Neural cell (in vitro differentiated cells): ENCODE measurements at regions not wholly inside any gene's neighbourhood (a gene's known extent, or its start where the extent isn't known, plus 50 kb on each side); places are given as distances from the start of the nearest gene placed in this dataset.

Experiments
- H2AFZ ChIP-seq: fragments of 200-600, 300-800 bp; sonication (generic), shearing (Covaris generic); 2 replicates; pipeline ENCODE4 v1.6.0; 2014; ENCODE audit warnings: low read depth, mild to moderate bottlenecking, antibody characterized with exemption, low read length, moderate library complexity
- H3F3A ChIP-seq: fragments of 200-600 bp; shearing (Covaris generic); 2 replicates; pipeline ENCODE4 v1.6.1; 2016; ENCODE audit warnings: mild to moderate bottlenecking, moderate library complexity, mixed read lengths, antibody characterized with exemption, low read length; ENCODE audit not compliant: insufficient read depth, poor library complexity, severe bottlenecking
- H3K27ac ChIP-seq: fragments of 200-600, 300-800 bp; sonication (generic), shearing (Covaris generic); 2 replicates; pipeline ENCODE4 v1.5.1; 2014; ENCODE audit warnings: mild to moderate bottlenecking, low read length, moderate library complexity
- H3K27me3 ChIP-seq: fragments of 300-800, 200-600 bp; sonication (generic), shearing (Covaris generic); 2 replicates; pipeline ENCODE4 v1.6.0; 2014; ENCODE audit warnings: mild to moderate bottlenecking, low read depth, low read length, moderate library complexity; ENCODE audit not compliant: insufficient read depth
- H3K36me3 ChIP-seq: fragments of 300-800, 200-600 bp; sonication (generic), shearing (Covaris generic); 2 replicates; pipeline ENCODE4 v1.5.1; 2014; ENCODE audit warnings: mild to moderate bottlenecking, antibody characterized with exemption, low read length, moderate library complexity; ENCODE audit not compliant: insufficient read depth
- H3K4me2 ChIP-seq: fragments of 300-800, 200-600 bp; sonication (generic), shearing (Covaris generic); 2 replicates; pipeline ENCODE4 v1.6.0; 2014; ENCODE audit warnings: mild to moderate bottlenecking, low read length
- H3K4me3 ChIP-seq: fragments of 300-800, 200-600 bp; sonication (generic), shearing (Covaris generic); 2 replicates; pipeline ENCODE4 v1.5.1; 2014; ENCODE audit warnings: mild to moderate bottlenecking, low read length, moderate library complexity
- H3K79me2 ChIP-seq: fragments of 200-600 bp; shearing (Covaris generic); replicated peaks from 2 replicates; pipeline ENCODE4 v1.6.0; 2014; ENCODE audit warnings: mild to moderate bottlenecking, low read length, moderate library complexity; ENCODE audit not compliant: insufficient read depth
- H3K9ac ChIP-seq: fragments of 300-800, 200-600 bp; sonication (generic), shearing (Covaris generic); 2 replicates; pipeline ENCODE4 v1.6.1; 2016; ENCODE audit warnings: mild to moderate bottlenecking, low read length, mixed read lengths
- H3K9me2 ChIP-seq: fragments of 200-600 bp; shearing (Covaris generic); 2 replicates; pipeline ENCODE4 v1.6.1; 2016; ENCODE audit warnings: mild to moderate bottlenecking, low read length, mixed read lengths; ENCODE audit not compliant: insufficient read depth
- H3K9me3 ChIP-seq: fragments of 200-600, 300-800 bp; sonication (generic), shearing (Covaris generic); 2 replicates; pipeline ENCODE4 v1.6.1; 2016; ENCODE audit warnings: mild to moderate bottlenecking, mixed run types, low read length, moderate library complexity, mixed read lengths
- H4K20me1 ChIP-seq: fragments of 200-600 bp; shearing (Covaris generic); 2 replicates; pipeline ENCODE4 v1.6.1; 2016; ENCODE audit warnings: mild to moderate bottlenecking, mixed run types; ENCODE audit not compliant: insufficient read depth
- EP300 ChIP-seq: fragments of 450-650 bp; conservative IDR thresholded peaks from 2 replicates; pipeline ENCODE4 v1.6.1; 2014; ENCODE audit warnings: antibody characterized with exemption, mild to moderate bottlenecking, moderate library complexity; ENCODE audit not compliant: poor library complexity, severe bottlenecking
- EZH2 ChIP-seq: fragments of 200-600, 300-800 bp; shearing (Covaris generic), sonication (generic); IDR thresholded peaks from 2 replicates; pipeline ENCODE4 v1.6.1; 2014; ENCODE audit warnings: antibody characterized with exemption, low read length, borderline replicate concordance, mild to moderate bottlenecking; ENCODE audit not compliant: insufficient read depth, poor library complexity, severe bottlenecking
- MXI1 ChIP-seq: fragments of 450-650 bp; conservative IDR thresholded peaks from 2 replicates; pipeline ENCODE4 v1.6.1; 2014; ENCODE audit warnings: antibody characterized with exemption, mild to moderate bottlenecking; ENCODE audit not compliant: poor library complexity, severe bottlenecking
- POLR2AphosphoS5 ChIP-seq: IDR thresholded peaks from 2 replicates; pipeline ENCODE4 v1.6.1; 2012
- RAD21 ChIP-seq: fragments of 450-650 bp; conservative IDR thresholded peaks from 2 replicates; pipeline ENCODE4 v1.6.1; 2014; ENCODE audit warnings: antibody characterized with exemption, mild to moderate bottlenecking, moderate library complexity
- SMC3 ChIP-seq: fragments of 450-650 bp; conservative IDR thresholded peaks from 2 replicates; pipeline ENCODE4 v1.6.1; 2014; ENCODE audit warnings: antibody characterized with exemption, mild to moderate bottlenecking, moderate library complexity; ENCODE audit not compliant: poor library complexity
- TAF1 ChIP-seq: IDR thresholded peaks from 2 replicates; pipeline ENCODE4 v1.6.1; 2012; ENCODE audit warnings: low read depth
- TF ChIP-seq, protein P1 (sequence below): IDR thresholded peaks from 2 replicates; pipeline ENCODE4 v1.6.1; 2012; ENCODE audit warnings: borderline replicate concordance
- TF ChIP-seq, protein P2 (sequence below): fragments of 450-650 bp; IDR thresholded peaks from 2 replicates; pipeline ENCODE4 v1.5.1; 2014; ENCODE audit warnings: antibody characterized with exemption, mild to moderate bottlenecking, moderate library complexity; ENCODE audit not compliant: poor library complexity, severe bottlenecking

- no peak overlapping the region for H3K4me2 ChIP-seq
- H3K36me3 ChIP-seq = no peaks in the 10 kb centered on the region
- H2AFZ ChIP-seq = no peak overlapping the region
- no peak overlapping the region for H3K4me3 ChIP-seq
- no peaks in the 10 kb centered on the region for H4K20me1 ChIP-seq
- no peaks in the 10 kb centered on the region for H3K9me3 ChIP-seq
- no peak for TF ChIP-seq EP300
- no peak for TF ChIP-seq TAF1
- TF ChIP-seq SMC3 = no peak
- TF ChIP-seq, protein P1, sequence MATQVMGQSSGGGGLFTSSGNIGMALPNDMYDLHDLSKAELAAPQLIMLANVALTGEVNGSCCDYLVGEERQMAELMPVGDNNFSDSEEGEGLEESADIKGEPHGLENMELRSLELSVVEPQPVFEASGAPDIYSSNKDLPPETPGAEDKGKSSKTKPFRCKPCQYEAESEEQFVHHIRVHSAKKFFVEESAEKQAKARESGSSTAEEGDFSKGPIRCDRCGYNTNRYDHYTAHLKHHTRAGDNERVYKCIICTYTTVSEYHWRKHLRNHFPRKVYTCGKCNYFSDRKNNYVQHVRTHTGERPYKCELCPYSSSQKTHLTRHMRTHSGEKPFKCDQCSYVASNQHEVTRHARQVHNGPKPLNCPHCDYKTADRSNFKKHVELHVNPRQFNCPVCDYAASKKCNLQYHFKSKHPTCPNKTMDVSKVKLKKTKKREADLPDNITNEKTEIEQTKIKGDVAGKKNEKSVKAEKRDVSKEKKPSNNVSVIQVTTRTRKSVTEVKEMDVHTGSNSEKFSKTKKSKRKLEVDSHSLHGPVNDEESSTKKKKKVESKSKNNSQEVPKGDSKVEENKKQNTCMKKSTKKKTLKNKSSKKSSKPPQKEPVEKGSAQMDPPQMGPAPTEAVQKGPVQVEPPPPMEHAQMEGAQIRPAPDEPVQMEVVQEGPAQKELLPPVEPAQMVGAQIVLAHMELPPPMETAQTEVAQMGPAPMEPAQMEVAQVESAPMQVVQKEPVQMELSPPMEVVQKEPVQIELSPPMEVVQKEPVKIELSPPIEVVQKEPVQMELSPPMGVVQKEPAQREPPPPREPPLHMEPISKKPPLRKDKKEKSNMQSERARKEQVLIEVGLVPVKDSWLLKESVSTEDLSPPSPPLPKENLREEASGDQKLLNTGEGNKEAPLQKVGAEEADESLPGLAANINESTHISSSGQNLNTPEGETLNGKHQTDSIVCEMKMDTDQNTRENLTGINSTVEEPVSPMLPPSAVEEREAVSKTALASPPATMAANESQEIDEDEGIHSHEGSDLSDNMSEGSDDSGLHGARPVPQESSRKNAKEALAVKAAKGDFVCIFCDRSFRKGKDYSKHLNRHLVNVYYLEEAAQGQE = no peak
- TF ChIP-seq EZH2 = no peak
- TF ChIP-seq, protein P2, sequence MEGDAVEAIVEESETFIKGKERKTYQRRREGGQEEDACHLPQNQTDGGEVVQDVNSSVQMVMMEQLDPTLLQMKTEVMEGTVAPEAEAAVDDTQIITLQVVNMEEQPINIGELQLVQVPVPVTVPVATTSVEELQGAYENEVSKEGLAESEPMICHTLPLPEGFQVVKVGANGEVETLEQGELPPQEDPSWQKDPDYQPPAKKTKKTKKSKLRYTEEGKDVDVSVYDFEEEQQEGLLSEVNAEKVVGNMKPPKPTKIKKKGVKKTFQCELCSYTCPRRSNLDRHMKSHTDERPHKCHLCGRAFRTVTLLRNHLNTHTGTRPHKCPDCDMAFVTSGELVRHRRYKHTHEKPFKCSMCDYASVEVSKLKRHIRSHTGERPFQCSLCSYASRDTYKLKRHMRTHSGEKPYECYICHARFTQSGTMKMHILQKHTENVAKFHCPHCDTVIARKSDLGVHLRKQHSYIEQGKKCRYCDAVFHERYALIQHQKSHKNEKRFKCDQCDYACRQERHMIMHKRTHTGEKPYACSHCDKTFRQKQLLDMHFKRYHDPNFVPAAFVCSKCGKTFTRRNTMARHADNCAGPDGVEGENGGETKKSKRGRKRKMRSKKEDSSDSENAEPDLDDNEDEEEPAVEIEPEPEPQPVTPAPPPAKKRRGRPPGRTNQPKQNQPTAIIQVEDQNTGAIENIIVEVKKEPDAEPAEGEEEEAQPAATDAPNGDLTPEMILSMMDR = no peak
- TF ChIP-seq POLR2AphosphoS5 = no peak
- no peak for TF ChIP-seq MXI1
- TF ChIP-seq RAD21 = no peak
- H3K9me2 ChIP-seq = no peaks in the 10 kb centered on the region
- H3K9ac ChIP-seq = no peak overlapping the region
- no peak overlapping the region for H3K27ac ChIP-seq
- no peaks in the 10 kb centered on the region for H3K27me3 ChIP-seq
- H3F3A ChIP-seq = no peaks in the 10 kb centered on the region
- H3K79me2 ChIP-seq = no peaks in the 10 kb centered on the region
These were observed 69.8 kb downstream of the RMI2 start for GRCh38 chr16:11414815-11415775.

- Histone ChIP-seq H3K4me2 (no peak overlapping the region), H4K20me1 (no peaks in the 10 kb centered on the region), H3K27ac (no peak overlapping the region), H3K9me2 (no peaks in the 10 kb centered on the region), H3K9me3 (no peaks in the 10 kb centered on the region), H3K36me3 (no peaks in the 10 kb centered on the region), H3K9ac (no peak overlapping the region), H3K4me3 (no peak overlapping the region), H3F3A (no peaks in the 10 kb centered on the region), H2AFZ (no peak overlapping the region), H3K27me3 (no peaks in the 10 kb centered on the region), H3K79me2 (no peaks in the 10 kb centered on the region)
- TF ChIP-seq TAF1 = no peak
- TF ChIP-seq RAD21 = no peak
- no peak for TF ChIP-seq POLR2AphosphoS5
- TF ChIP-seq EZH2 = no peak
- TF ChIP-seq, protein P2 = no peak
- no peak for TF ChIP-seq MXI1
- TF ChIP-seq SMC3 = no peak
- TF ChIP-seq, protein P1 = no peak
- TF ChIP-seq EP300 = no peak
These were observed 71.2 kb downstream of the RMI2 start for GRCh38 chr16:11416228-11417001.
